HepG2 (cell line): ENCODE measurements at regions not wholly inside any gene's neighbourhood (a gene's known extent, or its start where the extent isn't known, plus 50 kb on each side); places are given as distances from the start of the nearest gene placed in this dataset.

Experiments
- CTCF ChIP-seq: sonication (generic); formaldehyde crosslinking; IDR thresholded peaks from 2 replicates; pipeline ENCODE4 v1.5.0; 2020; ENCODE audit warnings: mild to moderate bottlenecking, missing genetic modification reagents, moderate library complexity
- POLR2AphosphoS5 ChIP-seq: IDR thresholded peaks from 2 replicates; pipeline ENCODE4 v1.6.1; 2012; ENCODE audit warnings: low read depth, low read length
- ZBTB39 ChIP-seq: sonication (generic); formaldehyde crosslinking; IDR thresholded peaks from 2 replicates; pipeline ENCODE4 v1.5.0; 2020; ENCODE audit warnings: missing genetic modification reagents

GRCh38 chr7:51539840-51540239, 223.2 kb upstream of the COBL start:
- no peak for TF ChIP-seq CTCF (CRISPR knock-in tag)
- TF ChIP-seq ZBTB39 (CRISPR knock-in tag): no peak
- no peak for TF ChIP-seq POLR2AphosphoS5
